ES-I3 (cell line): ENCODE measurements at regions not wholly inside any gene's neighbourhood (a gene's known extent, or its start where the extent isn't known, plus 50 kb on each side); places are given as distances from the start of the nearest gene placed in this dataset.

Experiments used
- H3K36me3 ChIP-seq: 2 replicates; pipeline ENCODE4 v1.6.1; 2013; ENCODE audit warnings: mild to moderate bottlenecking, low read length, control low read depth, moderate library complexity; ENCODE audit not compliant: insufficient read depth
- H3K4me1 ChIP-seq: 2 replicates; pipeline ENCODE4 v1.6.1; 2013; ENCODE audit warnings: mild to moderate bottlenecking, control low read depth, low read length; ENCODE audit not compliant: insufficient read depth
- H3K9ac ChIP-seq: 2 replicates; pipeline ENCODE4 v1.6.1; 2013; ENCODE audit warnings: low read depth, mild to moderate bottlenecking, low read length, moderate library complexity
- H3K9me3 ChIP-seq: 2 replicates; pipeline ENCODE4 v1.6.1; 2013; ENCODE audit warnings: mild to moderate bottlenecking, low read length, moderate library complexity; ENCODE audit not compliant: control insufficient read depth, insufficient read depth

GRCh38 chr10:106317554-106317953 is 847.0 kb downstream of the SORCS1 start:
- H3K9ac ChIP-seq: no peak overlapping the region
- H3K36me3 ChIP-seq: no peaks in the 10 kb centered on the region
- no peaks in the 10 kb centered on the region for H3K4me1 ChIP-seq
- H3K9me3 ChIP-seq: no peaks in the 10 kb centered on the region

DNA sequence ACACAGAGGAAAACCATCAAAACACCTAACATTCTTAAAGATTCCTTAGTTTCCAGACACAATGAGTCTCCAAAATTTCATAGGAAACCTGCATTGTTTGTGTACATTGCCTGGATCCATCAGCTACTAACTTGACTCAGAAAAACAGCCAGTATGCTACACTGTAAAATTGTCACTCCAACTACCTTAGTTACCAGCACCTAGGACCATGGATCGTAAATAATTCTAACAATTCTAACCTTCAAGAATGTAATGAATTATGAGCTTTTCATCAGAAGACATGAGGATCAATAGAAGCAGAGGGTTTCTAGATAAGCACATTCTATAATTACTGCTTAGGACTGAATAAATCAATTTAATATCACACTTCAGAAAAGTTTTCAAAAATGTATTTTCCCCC is 851.5 kb downstream of the SORCS1 start:
- Histone ChIP-seq H3K9me3 (no peaks in the 10 kb centered on the region), H3K36me3 (no peaks in the 10 kb centered on the region), H3K9ac (no peak overlapping the region), H3K4me1 (no peaks in the 10 kb centered on the region; the same call in 1 of the 2 replicates)

DNA sequence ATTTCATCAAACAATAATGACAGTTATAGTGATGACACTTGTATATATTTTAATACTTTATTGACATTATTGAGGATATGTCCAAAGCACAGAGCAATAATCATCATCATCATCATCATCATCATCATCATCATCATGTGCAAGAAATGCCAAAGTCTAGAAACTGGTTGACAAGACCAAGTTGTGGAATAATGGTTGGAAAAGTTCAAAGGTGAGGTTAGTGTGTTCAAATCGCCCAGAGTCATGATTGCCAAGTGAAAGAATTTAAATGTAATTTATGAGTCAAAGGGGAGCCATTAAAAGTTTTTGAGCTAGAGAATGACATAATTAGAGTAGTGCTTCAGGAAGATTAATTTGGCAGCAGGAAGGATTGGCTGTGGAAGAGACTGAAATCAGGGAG is 852.4 kb downstream of the SORCS1 start:
- H3K9me3 ChIP-seq: no peaks in the 10 kb centered on the region
- H3K36me3 ChIP-seq: no peaks in the 10 kb centered on the region
- no peak overlapping the region for H3K9ac ChIP-seq
- H3K4me1 ChIP-seq: peaks cover 5% of the 10 kb centered on the region; the same call in 1 of the 2 replicates

GRCh38 chr10:106311590-106311989 is 852.9 kb downstream of the SORCS1 start:
- Histone ChIP-seq H3K9ac (no peak overlapping the region), H3K9me3 (no peaks in the 10 kb centered on the region)

DNA sequence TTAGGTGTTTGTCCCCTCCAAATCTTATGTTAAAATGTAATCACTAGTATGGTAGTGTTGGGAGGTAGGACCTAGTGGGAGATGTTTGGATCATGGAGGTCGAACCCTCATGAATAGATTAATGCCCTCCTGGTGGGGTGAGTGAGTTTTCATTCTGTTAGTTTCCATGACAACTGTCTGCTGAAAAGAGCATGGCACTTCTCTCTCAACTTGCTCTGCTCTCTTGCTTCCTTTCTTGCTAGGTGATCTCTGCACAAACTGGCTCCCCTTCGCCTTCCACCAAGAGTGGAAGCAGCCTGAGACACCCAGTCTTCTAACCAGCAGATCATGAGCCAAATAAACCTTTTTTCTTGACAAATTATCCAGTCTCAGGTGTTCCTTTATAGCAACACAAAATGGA is 853.9 kb downstream of the SORCS1 start:
- H3K9me3 ChIP-seq: no peaks in the 10 kb centered on the region
- no peak overlapping the region for H3K9ac ChIP-seq
- H3K4me1 ChIP-seq: peaks cover 5% of the 10 kb centered on the region; the same call in 1 of the 2 replicates
- no peaks in the 10 kb centered on the region for H3K36me3 ChIP-seq

More at GRCh38 chr10:106311590-106311989, 852.9 kb downstream of the SORCS1 start:
- Histone ChIP-seq H3K36me3 (no peaks in the 10 kb centered on the region), H3K4me1 (peaks cover 5% of the 10 kb centered on the region; the same call in 1 of the 2 replicates)

DNA sequence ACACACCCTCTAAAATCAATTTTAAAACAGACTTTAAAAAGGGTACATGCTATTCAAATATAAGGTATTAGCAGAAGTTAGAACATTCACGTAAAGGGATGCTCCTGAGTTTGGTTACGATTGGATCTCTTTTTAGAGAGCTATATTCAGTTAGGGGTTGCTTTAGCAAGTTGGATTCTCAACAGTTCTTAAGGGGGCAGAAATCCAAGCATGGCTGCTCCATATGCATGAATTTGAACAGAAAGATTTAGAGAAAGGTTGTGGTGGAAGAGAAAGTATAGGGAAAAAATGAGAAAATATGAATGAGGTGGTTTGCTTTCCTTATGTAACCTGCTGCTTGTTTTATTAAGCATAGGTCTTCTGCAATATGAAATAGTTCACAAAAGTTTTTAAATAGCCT is 855.1 kb downstream of the SORCS1 start:
- no peaks in the 10 kb centered on the region for H3K36me3 ChIP-seq
- H3K9ac ChIP-seq: no peak overlapping the region
- no peaks in the 10 kb centered on the region for H3K9me3 ChIP-seq
- H3K4me1 ChIP-seq: peaks cover 5% of the 10 kb centered on the region; the same call in 1 of the 2 replicates

- H3K9me3 ChIP-seq: no peaks in the 10 kb centered on the region
Observed at GRCh38 chr10:106308284-106308683, 856.2 kb downstream of the SORCS1 start.

GRCh38 chr10:106304056-106304455 is 860.5 kb downstream of the SORCS1 start:
- no peaks in the 10 kb centered on the region for H3K9me3 ChIP-seq
- H3K4me1 ChIP-seq: peaks cover 5% of the 10 kb centered on the region; the same call in 1 of the 2 replicates
- H3K36me3 ChIP-seq: no peaks in the 10 kb centered on the region
- no peak overlapping the region for H3K9ac ChIP-seq

More at GRCh38 chr10:106308284-106308683, 856.2 kb downstream of the SORCS1 start:
- H3K9ac ChIP-seq: no peak overlapping the region
- no peaks in the 10 kb centered on the region for H3K36me3 ChIP-seq
- peaks cover 5% of the 10 kb centered on the region; the same call in 1 of the 2 replicates for H3K4me1 ChIP-seq

- Histone ChIP-seq H3K9ac (no peak overlapping the region; the same call in 1 of the 2 replicates), H3K9me3 (no peaks in the 10 kb centered on the region), H3K36me3 (no peaks in the 10 kb centered on the region), H3K4me1 (peaks cover 5% of the 10 kb centered on the region; the same call in 1 of the 2 replicates)
Observed at GRCh38 chr10:106302961-106303360, 861.5 kb downstream of the SORCS1 start.

DNA sequence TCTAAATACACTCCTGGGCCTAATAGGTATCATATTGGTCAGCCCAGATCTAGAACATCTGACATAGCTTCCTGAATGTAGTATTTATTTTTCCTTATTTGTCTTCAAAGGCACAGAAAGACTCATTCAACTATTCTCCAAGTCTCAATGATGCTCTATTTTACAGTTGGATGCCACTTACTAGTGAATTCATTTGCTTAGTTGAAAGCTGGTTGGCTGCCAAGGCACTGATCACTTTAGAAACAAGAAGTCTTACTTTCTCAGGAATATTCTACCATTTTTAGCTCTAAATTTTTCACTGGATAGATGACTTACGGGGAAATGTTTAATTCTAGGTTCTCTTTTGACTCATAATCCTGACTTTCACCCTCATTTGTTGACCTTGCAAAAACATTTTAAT is 863.4 kb downstream of the SORCS1 start:
- no peaks in the 10 kb centered on the region for H3K9me3 ChIP-seq
- no peak overlapping the region for H3K9ac ChIP-seq
- H3K36me3 ChIP-seq: no peaks in the 10 kb centered on the region
- H3K4me1 ChIP-seq: no peaks in the 10 kb centered on the region

DNA sequence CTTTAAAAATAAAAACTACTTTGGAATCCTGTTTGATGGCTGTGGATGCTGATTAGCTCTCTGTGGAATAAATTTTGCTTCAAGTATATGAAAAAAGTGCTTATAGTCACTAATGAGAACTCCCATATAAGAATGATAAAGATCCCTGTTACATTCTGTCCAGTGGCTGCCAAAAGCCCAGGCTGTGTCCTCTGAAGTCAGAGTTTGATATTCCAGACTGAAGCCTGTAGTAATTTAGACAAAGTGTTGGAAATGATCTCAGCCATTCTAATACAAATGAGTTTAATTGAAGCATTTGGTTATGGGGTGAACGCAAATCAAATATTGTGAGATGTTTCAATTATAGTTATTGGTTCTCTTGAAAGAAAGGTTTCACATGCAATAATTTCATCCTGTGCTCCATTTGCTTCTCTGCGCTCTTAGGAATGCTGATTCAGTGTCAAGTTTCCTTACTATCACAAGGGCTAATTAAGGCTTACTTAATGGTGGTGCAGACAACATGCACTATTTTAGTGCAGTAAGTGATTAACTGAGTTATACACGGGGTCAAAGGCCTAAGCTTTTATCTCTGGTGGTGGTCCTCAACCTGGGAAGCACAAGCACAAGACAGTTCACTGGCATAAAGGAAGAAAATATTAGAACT is 867.6 kb downstream of the SORCS1 start:
- H3K9ac ChIP-seq: no peak overlapping the region
- no peaks in the 10 kb centered on the region for H3K36me3 ChIP-seq
- no peaks in the 10 kb centered on the region for H3K9me3 ChIP-seq
- no peaks in the 10 kb centered on the region for H3K4me1 ChIP-seq

GRCh38 chr10:106284802-106285587 is 879.5 kb downstream of the SORCS1 start:
- Histone ChIP-seq H3K9ac (no peak overlapping the region), H3K9me3 (no peaks in the 10 kb centered on the region), H3K36me3 (no peaks in the 10 kb centered on the region), H3K4me1 (peaks cover 8% of the 10 kb centered on the region)

DNA sequence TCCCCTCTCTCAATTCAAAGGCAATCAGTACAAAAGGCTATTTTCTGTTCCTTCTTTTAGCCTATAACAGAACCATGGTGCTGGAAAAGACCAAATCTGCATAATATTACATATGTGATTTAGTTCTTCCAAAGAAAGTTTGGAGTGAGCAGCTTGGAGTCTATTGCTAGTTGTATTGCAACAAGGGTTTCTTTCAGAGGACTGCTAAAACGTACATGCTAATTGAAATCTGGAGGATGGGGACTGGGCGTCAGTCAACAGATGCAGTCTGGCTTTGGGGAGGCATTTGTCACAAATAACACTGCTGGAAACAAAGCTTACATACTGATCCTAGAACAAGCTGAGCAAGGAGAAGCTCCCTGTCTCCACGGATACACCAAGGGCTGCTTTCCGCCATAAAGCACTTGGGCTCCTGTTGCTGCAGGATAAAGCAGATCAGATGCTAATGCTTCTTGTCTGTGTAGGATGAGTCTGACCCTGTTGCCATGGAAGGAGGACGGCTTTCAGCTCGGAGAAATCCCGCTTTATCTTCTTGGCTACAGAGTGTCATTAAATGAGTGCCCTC is 883.5 kb downstream of the SORCS1 start:
- Histone ChIP-seq H3K9ac (no peak overlapping the region), H3K9me3 (no peaks in the 10 kb centered on the region), H3K36me3 (no peaks in the 10 kb centered on the region), H3K4me1 (peaks cover 8% of the 10 kb centered on the region)

DNA sequence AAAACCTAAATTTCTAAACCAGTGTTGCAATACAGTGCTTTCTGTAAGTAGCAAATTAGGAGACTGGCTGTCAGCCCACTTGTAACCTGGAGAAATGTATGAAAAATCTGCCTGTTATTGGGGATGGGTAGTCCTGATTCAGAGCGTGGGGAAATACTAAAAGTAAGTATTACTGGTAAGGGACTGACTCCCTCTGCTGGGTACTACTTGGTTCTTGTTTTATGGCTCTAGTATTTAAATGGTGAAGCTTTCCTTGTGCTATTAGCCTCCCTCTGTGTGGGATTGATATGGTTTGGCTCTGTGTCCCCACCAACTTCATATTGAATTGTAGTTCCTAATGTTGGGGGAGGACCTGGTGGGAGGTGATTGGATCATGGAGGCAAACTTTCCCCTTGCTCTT is 886.1 kb downstream of the SORCS1 start:
- Histone ChIP-seq H3K4me1 (no peaks in the 10 kb centered on the region), H3K9me3 (no peaks in the 10 kb centered on the region), H3K9ac (no peak overlapping the region), H3K36me3 (no peaks in the 10 kb centered on the region)
